Osteoblast (primary cell): ENCODE measurements at regions not wholly inside any gene's neighbourhood (a gene's known extent, or its start where the extent isn't known, plus 50 kb on each side); places are given as distances from the start of the nearest gene placed in this dataset.

Source experiments
- DNase-seq: peaks from one replicate; pipeline ENCODE4 v3.0.0; 2011; ENCODE audit warnings: low spot score, mixed read lengths; ENCODE audit not compliant: insufficient read length; ENCODE audit errors: missing footprints
- H2AFZ ChIP-seq: 2 replicates; pipeline ENCODE4 v1.6.0; 2011; ENCODE audit warnings: mild to moderate bottlenecking, low read length
- H3K27ac ChIP-seq: 2 replicates; pipeline ENCODE4 v1.5.1; 2011; ENCODE audit warnings: mild to moderate bottlenecking, low read depth, low read length, moderate library complexity
- H3K27me3 ChIP-seq: 2 replicates; pipeline ENCODE4 v1.6.0; 2012; ENCODE audit warnings: mild to moderate bottlenecking, control low read depth, inconsistent platforms, low read length, moderate library complexity; ENCODE audit not compliant: insufficient read depth
- H3K36me3 ChIP-seq: 2 replicates; pipeline ENCODE4 v1.5.1; 2011; ENCODE audit warnings: mild to moderate bottlenecking, low read length, control low read depth, moderate library complexity; ENCODE audit not compliant: insufficient read depth
- H3K4me1 ChIP-seq: 2 replicates; pipeline ENCODE4 v1.5.1; 2011; ENCODE audit warnings: mild to moderate bottlenecking, low read length, control low read depth, moderate library complexity; ENCODE audit not compliant: insufficient read depth
- H3K4me2 ChIP-seq: 2 replicates; pipeline ENCODE4 v1.6.0; 2011; ENCODE audit warnings: mild to moderate bottlenecking, low read length; ENCODE audit not compliant: insufficient read depth
- H3K4me3 ChIP-seq: fragments of 200-600 bp; sonication (generic); 3 replicates; pipeline ENCODE4 v1.5.1; 2012; ENCODE audit warnings: mild to moderate bottlenecking, low read length, inconsistent platforms; ENCODE audit not compliant: insufficient read depth
- H3K79me2 ChIP-seq: 2 replicates; pipeline ENCODE4 v1.6.0; 2012; ENCODE audit warnings: mild to moderate bottlenecking, low read length, control low read depth, inconsistent platforms; ENCODE audit not compliant: insufficient read depth
- H3K9me3 ChIP-seq: 2 replicates; pipeline ENCODE4 v1.5.1; 2011; ENCODE audit warnings: low read depth, low read length, control low read depth
- H4K20me1 ChIP-seq: 2 replicates; pipeline ENCODE4 v1.6.0; 2012; ENCODE audit warnings: mild to moderate bottlenecking, low read length, control low read depth; ENCODE audit not compliant: insufficient read depth
- TF ChIP-seq, protein P1 (sequence below): IDR thresholded peaks from 2 replicates; pipeline ENCODE4 v1.5.1; 2011; ENCODE audit warnings: mild to moderate bottlenecking, low read depth, low read length, moderate library complexity; ENCODE audit errors: extremely low read depth

GRCh38 chr5:143877196-143877595, 65.2 kb downstream of the HMHB1 start:
- Histone ChIP-seq H3K9me3 (no peaks in the 10 kb centered on the region), H3K4me1 (peaks cover 8% of the 10 kb centered on the region), H3K4me2 (no peak overlapping the region), H3K4me3 (no peak overlapping the region), H4K20me1 (no peaks in the 10 kb centered on the region), H3K27ac (no peak overlapping the region), H3K79me2 (no peaks in the 10 kb centered on the region), H3K36me3 (no peaks in the 10 kb centered on the region), H2AFZ (no peak overlapping the region), H3K27me3 (no peaks in the 10 kb centered on the region)
- TF ChIP-seq, protein P1, sequence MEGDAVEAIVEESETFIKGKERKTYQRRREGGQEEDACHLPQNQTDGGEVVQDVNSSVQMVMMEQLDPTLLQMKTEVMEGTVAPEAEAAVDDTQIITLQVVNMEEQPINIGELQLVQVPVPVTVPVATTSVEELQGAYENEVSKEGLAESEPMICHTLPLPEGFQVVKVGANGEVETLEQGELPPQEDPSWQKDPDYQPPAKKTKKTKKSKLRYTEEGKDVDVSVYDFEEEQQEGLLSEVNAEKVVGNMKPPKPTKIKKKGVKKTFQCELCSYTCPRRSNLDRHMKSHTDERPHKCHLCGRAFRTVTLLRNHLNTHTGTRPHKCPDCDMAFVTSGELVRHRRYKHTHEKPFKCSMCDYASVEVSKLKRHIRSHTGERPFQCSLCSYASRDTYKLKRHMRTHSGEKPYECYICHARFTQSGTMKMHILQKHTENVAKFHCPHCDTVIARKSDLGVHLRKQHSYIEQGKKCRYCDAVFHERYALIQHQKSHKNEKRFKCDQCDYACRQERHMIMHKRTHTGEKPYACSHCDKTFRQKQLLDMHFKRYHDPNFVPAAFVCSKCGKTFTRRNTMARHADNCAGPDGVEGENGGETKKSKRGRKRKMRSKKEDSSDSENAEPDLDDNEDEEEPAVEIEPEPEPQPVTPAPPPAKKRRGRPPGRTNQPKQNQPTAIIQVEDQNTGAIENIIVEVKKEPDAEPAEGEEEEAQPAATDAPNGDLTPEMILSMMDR: no peak
- DNase-seq: no peak

GRCh38 chr5:143878430-143878829, 66.5 kb downstream of the HMHB1 start:
- no peak overlapping the region for H2AFZ ChIP-seq
- no peaks in the 10 kb centered on the region for H4K20me1 ChIP-seq
- no peak overlapping the region for H3K4me2 ChIP-seq
- H3K27ac ChIP-seq: no peak overlapping the region
- H3K36me3 ChIP-seq: no peaks in the 10 kb centered on the region
- H3K27me3 ChIP-seq: no peaks in the 10 kb centered on the region
- peaks cover 8% of the 10 kb centered on the region for H3K4me1 ChIP-seq
- H3K4me3 ChIP-seq: no peak overlapping the region
- no peak for DNase-seq
- H3K79me2 ChIP-seq: no peaks in the 10 kb centered on the region
- no peaks in the 10 kb centered on the region for H3K9me3 ChIP-seq
- TF ChIP-seq, protein P1: no peak

DNA sequence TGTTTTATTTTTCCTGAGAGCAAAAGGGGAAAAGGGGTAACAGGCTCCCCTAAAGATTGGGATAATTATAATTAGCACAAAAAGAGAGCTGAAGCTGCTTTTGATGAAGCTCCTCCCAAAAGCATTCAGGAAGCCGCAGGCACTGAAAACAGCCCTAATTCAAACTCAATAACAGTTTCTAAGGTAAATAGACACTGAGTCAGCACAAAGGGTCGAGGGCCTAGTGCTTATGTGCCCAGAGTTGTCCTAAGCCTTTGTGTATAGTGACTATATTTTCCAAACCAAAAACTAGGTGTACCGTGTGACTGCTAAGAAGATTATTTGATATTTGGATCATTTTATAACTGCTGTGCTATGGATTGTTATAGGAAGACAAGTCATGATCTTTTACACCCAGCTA, 67.7 kb downstream of the HMHB1 start:
- Histone ChIP-seq H3K4me2 (no peak overlapping the region), H2AFZ (no peak overlapping the region)

DNA sequence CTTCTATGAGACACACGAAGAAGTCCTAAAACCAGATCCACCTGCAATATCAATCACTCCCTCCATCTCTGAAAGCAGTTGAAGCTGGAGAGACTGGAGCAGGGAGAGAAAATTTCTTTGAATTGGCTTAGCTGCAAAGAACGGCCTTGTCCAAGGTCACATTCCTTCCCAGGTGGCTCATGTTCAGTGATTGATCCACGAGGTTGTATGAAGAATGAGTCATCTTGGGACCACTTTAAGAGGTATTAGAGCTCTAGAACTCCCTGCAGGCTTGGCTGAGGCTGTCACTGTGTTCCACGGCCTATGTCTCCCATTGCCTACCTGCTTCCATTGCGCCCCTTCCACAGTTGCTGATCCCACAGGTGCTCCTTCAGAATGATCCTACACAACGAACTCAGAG, 68.2 kb downstream of the HMHB1 start:
- no peaks in the 10 kb centered on the region for H3K36me3 ChIP-seq
- H4K20me1 ChIP-seq: no peaks in the 10 kb centered on the region
- no peak overlapping the region for H2AFZ ChIP-seq
- H3K4me2 ChIP-seq: no peak overlapping the region
- H3K27ac ChIP-seq: no peak overlapping the region
- H3K79me2 ChIP-seq: no peaks in the 10 kb centered on the region
- no peaks in the 10 kb centered on the region for H3K27me3 ChIP-seq
- no peaks in the 10 kb centered on the region for H3K9me3 ChIP-seq
- no peaks in the 10 kb centered on the region for H3K4me1 ChIP-seq
- TF ChIP-seq, protein P1: no peak
- H3K4me3 ChIP-seq: no peak overlapping the region
- no peak for DNase-seq

More for the DNA sequence above, 67.7 kb downstream of the HMHB1 start:
- TF ChIP-seq, protein P1: no peak
- no peak for DNase-seq
- Histone ChIP-seq H3K9me3 (no peaks in the 10 kb centered on the region), H3K27ac (no peak overlapping the region), H3K36me3 (no peaks in the 10 kb centered on the region), H3K4me3 (no peak overlapping the region), H3K79me2 (no peaks in the 10 kb centered on the region), H4K20me1 (no peaks in the 10 kb centered on the region), H3K27me3 (no peaks in the 10 kb centered on the region), H3K4me1 (peaks cover 2% of the 10 kb centered on the region)
